Ovary (tissue), 7 donors: ENCODE measurements at regions not wholly inside any gene's neighbourhood (a gene's known extent, or its start where the extent isn't known, plus 50 kb on each side); places are given as distances from the start of the nearest gene placed in this dataset.
A peak's percentile ranks its signal among the peaks of the same experiment; 100 is the strongest.

ENCODE experiments used
- DNase-seq, 5 donors: peaks; one replicate each; pipeline ENCODE4 v3.0.0-alpha.2; 2019 to 2020
- H3K27ac ChIP-seq, 2 donors: fragments of 200-600 bp; one replicate each; pipeline versions ENCODE4 v1.5.1 to v1.8.0; 2019 to 2022
- H3K27me3 ChIP-seq: fragments of 200-600 bp; one replicate; pipeline ENCODE4 v1.8.0; 2022
- H3K36me3 ChIP-seq: fragments of 200-600 bp; sonication (generic); one replicate; pipeline ENCODE4 v1.5.1; 2019
- H3K4me1 ChIP-seq: one replicate; pipeline ENCODE4 v1.8.1; 2013; ENCODE audit warnings: mild to moderate bottlenecking, moderate library complexity; ENCODE audit not compliant: insufficient read depth
- H3K4me3 ChIP-seq: fragments of 200-600 bp; sonication (generic); one replicate; pipeline ENCODE4 v1.5.1; 2017
- H3K9me3 ChIP-seq, 2 donors: fragments of 200-600 bp in 1 of 2; sonication (generic) in 1 of 2; one replicate each; pipeline versions ENCODE4 v1.5.1 to v1.8.1; 2013 to 2019; ENCODE audit warnings: mild to moderate bottlenecking in 1 of 2, moderate library complexity in 1 of 2
- EP300 ChIP-seq: sonication (generic); formaldehyde crosslinking; IDR thresholded peaks from one replicate; pipeline ENCODE4 v1.6.1; 2017; ENCODE audit warnings: antibody characterized with exemption
- POLR2A ChIP-seq: fragments of 450-650 bp; IDR thresholded peaks from one replicate; pipeline ENCODE4 v1.6.1; 2017; ENCODE audit warnings: antibody characterized with exemption, mild to moderate bottlenecking, moderate library complexity
- WGBS, 3 donors: extraction: QIAGEN DNeasy Blood & Tissue Kit in 1 of 3; methylation state at CpG; one replicate each; pipeline versions ENCODE4 v1.1.5 to v1.1.7; 2013 to 2017; 5-methylcytosine and 5-hydroxymethylcytosine counted together
- intact Hi-C, 4 donors: fragments of 100-400 bp; cut with DNase I; formaldehyde crosslinking; loops; one replicate each; pipeline versions ENCODE4 v1.11.0 to v1.15.1; 2022 to 2023
- TF ChIP-seq, protein P1 (sequence below), 3 donors: fragments of 450-650 bp in 2 of 3; fragments of 200-600 bp in 1 of 3; IDR thresholded peaks; one replicate each; pipeline versions ENCODE4 v1.5.1 to v1.8.0; 2016 to 2022; ENCODE audit warnings: antibody characterized with exemption in 3 of 3, mild to moderate bottlenecking in 1 of 3
- donor health status: DM: no; HTN: no; CAD: no; lungs with moderate emphysema.
- donor health status: DM: no; HTN: no; CAD: no.
- donor health status: Bipolar disorder and iron deficiency.
- donor health status: DM: no; HTN: no; CAD: no.
- donor health status: DM: yes; HTN: yes; CAD: no.

- H3K27me3 ChIP-seq: no peaks in the 10 kb centered on the region
- 96 to 98% (median 98%) methylated on average over 15 of the region's 15 CpGs for WGBS, 3 donors
- no peaks in the 10 kb centered on the region for H3K36me3 ChIP-seq
- no peak overlapping the region for H3K4me3 ChIP-seq
- peak in 3 of 5 donors; percentile 10 to 30 (median 24) for DNase-seq
- intact Hi-C loops: no loop called here
- H3K9me3 ChIP-seq: no peaks in the 10 kb centered on the region
- H3K27ac ChIP-seq: no peak overlapping the region
- TF ChIP-seq EP300 (no peak), POLR2A (no peak)
- TF ChIP-seq, protein P1, sequence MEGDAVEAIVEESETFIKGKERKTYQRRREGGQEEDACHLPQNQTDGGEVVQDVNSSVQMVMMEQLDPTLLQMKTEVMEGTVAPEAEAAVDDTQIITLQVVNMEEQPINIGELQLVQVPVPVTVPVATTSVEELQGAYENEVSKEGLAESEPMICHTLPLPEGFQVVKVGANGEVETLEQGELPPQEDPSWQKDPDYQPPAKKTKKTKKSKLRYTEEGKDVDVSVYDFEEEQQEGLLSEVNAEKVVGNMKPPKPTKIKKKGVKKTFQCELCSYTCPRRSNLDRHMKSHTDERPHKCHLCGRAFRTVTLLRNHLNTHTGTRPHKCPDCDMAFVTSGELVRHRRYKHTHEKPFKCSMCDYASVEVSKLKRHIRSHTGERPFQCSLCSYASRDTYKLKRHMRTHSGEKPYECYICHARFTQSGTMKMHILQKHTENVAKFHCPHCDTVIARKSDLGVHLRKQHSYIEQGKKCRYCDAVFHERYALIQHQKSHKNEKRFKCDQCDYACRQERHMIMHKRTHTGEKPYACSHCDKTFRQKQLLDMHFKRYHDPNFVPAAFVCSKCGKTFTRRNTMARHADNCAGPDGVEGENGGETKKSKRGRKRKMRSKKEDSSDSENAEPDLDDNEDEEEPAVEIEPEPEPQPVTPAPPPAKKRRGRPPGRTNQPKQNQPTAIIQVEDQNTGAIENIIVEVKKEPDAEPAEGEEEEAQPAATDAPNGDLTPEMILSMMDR (IDR thresholded peaks at IDR 0.05): no peak
- H3K4me1 ChIP-seq: peaks cover 22% of the 10 kb centered on the region
Measured at GRCh38 chr6:169159331-169159730, 94.3 kb downstream of the THBS2 start.

- H3K9me3 ChIP-seq: no peaks in the 10 kb centered on the region
- intact Hi-C loops: no loop called here
- no peaks in the 10 kb centered on the region for H3K27me3 ChIP-seq
- H3K36me3 ChIP-seq: no peaks in the 10 kb centered on the region
- peak in 3 of 5 donors; percentile 8 to 33 (median 24) for DNase-seq
- 67 to 72% (median 68%) methylated on average over 10 of the region's 10 CpGs for WGBS, 3 donors
- peak overlapping the region in 1 of 2 donors; percentile 61 for H3K27ac ChIP-seq
- H3K4me1 ChIP-seq: peaks cover 22% of the 10 kb centered on the region
- TF ChIP-seq, protein P1 (IDR thresholded peaks at IDR 0.05): no peak
- TF ChIP-seq POLR2A (no peak), EP300 (no peak)
- no peak overlapping the region for H3K4me3 ChIP-seq
Measured at GRCh38 chr6:169158691-169159090, 95.0 kb downstream of the THBS2 start.

GRCh38 chr6:169158174-169158573, 95.5 kb downstream of the THBS2 start:
- peak; percentile 80 to 93 (median 90) for DNase-seq
- Histone ChIP-seq H3K4me1 (peaks cover 17% of the 10 kb centered on the region), H3K27ac (peak overlapping the region in 1 of 2 donors; percentile 61), H3K9me3 (no peaks in the 10 kb centered on the region), H3K36me3 (no peaks in the 10 kb centered on the region), H3K4me3 (no peak overlapping the region), H3K27me3 (no peaks in the 10 kb centered on the region)
- intact Hi-C loops: no loop called here
- TF ChIP-seq, protein P1 (IDR thresholded peaks at IDR 0.05): no peak
- WGBS, 3 donors: 1 to 4% (median 1%) methylated on average over 10 of the region's 10 CpGs

DNA sequence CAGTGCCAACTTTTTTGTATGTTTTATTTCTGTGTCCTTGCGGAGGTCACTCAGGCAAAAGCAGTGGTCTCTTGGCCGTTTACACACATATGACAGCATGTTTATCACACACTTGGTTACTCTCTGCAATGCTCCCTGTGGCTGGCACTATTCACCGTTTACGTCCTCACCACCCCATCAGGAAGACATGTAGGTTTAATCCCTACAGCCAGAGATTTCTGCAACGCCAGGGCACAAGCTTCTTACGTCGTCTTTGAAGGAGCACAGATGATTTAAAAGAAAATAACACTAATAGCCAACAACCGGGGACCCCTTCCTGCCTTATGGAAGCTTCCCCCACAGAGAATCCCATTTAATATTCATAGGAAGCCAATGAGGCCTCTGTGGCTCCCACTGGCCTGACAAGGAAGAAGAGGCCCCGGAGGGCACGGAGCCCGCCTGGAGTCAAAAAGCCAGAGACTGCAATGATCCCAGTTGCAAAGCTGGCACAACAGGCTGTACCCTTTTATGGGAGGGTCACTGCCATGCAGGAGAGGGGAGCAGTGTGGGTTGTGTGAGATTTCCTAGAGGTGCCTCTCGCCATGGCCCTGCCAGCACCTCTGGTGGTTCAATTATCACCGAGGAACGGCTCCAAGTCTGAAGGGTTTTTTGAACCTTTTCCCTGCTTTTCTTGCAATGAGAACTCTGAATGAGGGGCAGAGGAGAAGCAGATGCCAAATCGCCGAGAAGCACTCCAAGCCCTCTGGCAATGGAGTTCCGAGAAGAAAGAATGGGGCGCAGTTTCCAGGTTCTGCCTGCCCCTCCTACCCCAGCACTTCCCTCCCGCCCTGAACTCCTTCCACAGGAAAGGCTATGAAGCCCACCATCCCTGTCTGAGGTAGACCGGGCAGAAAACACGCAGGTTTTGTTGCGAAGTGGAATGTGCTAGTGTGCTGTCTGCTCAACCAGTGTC, 96.2 kb downstream of the THBS2 start:
- H3K36me3 ChIP-seq: no peaks in the 10 kb centered on the region
- WGBS, 3 donors: 38 to 43% (median 41%) methylated on average over 22 of the region's 22 CpGs
- peak overlapping the region in 1 of 2 donors; percentile 9 for H3K27ac ChIP-seq
- H3K27me3 ChIP-seq: no peaks in the 10 kb centered on the region
- intact Hi-C loops: no loop called here
- H3K4me3 ChIP-seq: no peak overlapping the region
- TF ChIP-seq POLR2A: no peak
- no peak for TF ChIP-seq EP300
- TF ChIP-seq, protein P1 (IDR thresholded peaks at IDR 0.05): no peak
- H3K4me1 ChIP-seq: peaks cover 11% of the 10 kb centered on the region
- H3K9me3 ChIP-seq: no peaks in the 10 kb centered on the region
- peak in 3 of 5 donors; percentile 10 to 40 (median 37) for DNase-seq
